IPS-NIHi7 (cell line): ENCODE measurements at regions not wholly inside any gene's neighbourhood (a gene's known extent, or its start where the extent isn't known, plus 50 kb on each side); places are given as distances from the start of the nearest gene placed in this dataset.

Experiments
- DNase-seq: peaks from one replicate; pipeline ENCODE4 v3.0.0; 2012; ENCODE audit warnings: mixed read lengths; ENCODE audit errors: extremely low spot score

DNA sequence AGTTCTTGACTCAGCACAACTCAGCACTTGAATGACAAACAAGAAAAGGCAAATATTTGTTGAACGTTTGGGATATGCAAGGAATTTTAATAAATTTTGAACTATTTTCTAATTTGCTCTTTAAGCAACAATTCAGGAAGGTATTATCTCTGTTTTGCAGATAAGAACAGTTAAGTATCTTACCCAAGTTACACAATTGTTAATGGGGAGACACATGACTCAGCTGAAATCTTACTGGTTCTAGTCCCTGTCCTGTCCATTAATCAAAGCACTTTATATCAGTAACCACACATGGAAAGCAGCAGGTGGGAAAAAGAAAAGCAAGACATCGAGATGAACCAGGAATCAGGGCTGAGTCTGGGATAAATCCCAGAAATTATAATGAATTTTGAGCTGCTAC is 493.9 kb upstream of the PIK3C3 start:
- DNase-seq = no peak

DNA sequence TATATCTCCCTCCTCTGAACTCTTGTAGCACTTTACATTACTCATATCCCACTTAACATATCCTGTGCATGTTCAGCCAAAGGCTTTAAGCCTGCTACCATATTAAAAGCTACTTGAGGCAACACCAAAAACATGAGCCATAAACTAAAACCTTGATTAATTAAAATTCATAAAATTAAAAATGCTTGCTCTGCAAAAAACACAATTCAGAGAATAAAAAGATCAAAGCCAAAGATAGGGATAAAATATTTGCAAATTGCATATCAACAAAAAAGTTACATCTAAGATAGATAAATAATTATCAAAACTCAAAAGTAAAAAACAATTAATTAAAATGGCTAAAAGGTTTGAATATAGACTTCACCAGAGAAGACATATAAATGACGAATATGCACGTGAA is 495.4 kb upstream of the PIK3C3 start:
- DNase-seq = no peak

- DNase-seq = no peak
Observed at GRCh38 chr18:41458376-41458775, 496.7 kb upstream of the PIK3C3 start.

DNA sequence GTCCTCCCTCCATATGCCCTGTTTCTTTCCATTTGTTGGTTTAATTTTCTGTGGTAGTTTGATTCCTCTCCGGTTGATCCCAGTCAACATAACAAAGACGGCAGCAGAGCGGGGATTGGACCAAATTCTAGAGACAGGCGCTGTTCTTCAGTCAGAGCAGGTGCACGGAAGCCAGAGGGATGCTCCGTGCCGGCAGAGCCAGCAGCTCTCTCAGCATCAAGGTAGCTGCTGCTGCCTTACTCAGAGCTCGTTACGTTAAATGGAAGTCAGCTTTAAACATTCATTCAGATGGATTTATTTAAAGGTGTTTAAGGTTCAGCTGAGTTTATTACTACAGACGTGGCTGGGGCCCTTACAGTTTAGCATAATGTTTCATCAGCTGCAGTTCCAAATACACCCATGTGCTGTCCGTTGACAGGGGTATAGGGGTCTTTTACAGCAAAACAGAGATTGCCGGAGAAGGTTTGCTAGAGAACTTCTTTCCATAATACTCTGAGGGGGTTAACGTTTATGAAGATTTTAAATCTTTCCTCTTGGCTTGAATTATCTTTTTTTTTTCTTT is 497.2 kb upstream of the PIK3C3 start:
- DNase-seq = no peak

DNA sequence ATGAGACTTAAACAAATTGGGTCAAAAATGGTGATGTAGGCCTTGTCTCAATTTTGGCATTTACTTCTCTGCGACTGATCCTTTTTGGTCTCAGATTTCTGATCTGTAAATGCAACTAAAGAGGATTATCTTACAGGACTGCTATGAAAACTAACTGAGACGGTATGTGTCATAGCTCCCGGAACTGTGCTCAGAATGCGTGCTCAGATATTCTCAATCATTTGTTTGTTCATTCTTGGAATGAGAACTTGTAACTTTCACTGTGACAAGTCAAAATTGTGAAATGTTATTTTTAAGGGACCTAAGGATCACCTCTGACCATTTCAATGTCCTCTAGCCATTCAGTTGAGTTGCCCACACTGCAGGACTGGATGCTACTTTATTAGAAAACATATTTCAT is 498.2 kb upstream of the PIK3C3 start:
- DNase-seq = no peak

DNA sequence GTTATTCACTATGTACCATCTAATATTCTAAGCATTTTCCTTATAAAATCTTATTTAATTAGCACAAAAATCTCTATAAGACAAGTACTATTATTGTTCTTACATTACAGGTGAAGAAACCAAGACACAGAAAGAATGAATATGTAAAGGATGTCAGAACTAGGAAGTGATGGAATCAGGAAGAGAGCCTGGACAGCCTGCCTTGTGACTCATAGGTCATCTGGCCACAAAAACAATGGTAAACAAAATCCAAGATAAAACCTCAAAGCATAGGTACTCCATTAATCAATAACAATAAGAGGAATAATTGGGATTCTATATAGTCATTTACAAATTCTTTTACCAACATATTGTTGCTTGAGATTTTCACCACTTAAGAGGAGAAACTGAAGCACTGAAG is 505.4 kb upstream of the PIK3C3 start:
- no peak for DNase-seq

- no peak for DNase-seq
Observed at GRCh38 chr18:41444943-41445342, 510.1 kb upstream of the PIK3C3 start.

DNA sequence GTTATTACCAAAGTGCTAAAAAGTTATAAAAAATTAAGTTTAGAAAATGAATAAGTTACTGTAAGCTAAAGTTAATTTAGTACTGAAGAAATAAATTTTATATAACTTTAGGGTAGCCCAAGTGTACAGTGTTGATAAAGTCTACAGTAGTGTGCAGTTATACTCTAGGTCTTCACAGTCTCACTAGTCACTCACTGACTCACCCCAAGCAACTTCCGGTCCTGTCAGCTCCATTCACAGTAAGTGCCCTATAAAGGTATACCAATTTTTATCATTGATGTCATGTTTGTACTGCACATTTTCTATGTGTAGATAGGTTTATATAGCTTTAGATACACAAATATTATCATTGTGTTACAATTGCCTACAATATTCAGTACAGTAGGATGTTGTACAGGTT is 518.3 kb upstream of the PIK3C3 start:
- DNase-seq = no peak

GRCh38 chr18:41418598-41418997 is 536.4 kb upstream of the PIK3C3 start:
- DNase-seq = no peak

DNA sequence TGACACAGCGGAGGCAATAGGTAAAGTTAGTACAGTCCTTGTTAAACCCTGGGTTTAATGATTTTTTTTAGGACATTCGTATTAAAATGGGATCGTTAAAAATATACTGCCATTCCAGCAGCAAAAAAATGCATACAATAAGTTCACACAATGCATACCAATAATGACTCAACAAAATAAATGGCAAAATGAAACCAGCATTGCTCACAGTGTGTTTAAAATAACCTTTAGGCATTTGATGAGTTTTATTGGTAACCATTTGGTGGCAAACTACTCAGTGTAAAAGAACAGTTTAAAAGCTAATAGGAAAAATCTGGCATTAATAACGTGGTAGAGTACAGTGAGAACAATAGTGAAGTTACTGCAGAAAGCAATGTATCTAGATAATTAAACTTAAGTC is 539.0 kb upstream of the PIK3C3 start:
- DNase-seq = no peak

DNA sequence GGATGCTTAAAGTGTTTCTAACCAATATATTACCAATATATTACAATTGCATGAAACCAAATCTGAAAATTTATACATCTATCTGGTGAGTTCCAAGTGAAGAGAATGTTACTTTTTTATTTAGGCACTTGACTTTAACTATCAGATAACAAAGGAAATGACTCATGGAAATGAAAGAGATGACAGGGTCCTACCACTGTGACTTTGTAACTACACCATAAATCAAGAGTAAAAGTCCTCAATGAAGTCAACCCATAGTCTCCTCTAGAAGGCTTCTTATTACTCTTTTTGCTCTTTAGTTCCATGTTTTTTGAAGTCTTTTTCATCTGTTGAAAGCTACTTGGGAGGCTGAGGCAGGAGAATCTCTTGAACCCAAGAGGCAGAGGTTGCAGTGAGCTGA is 545.0 kb upstream of the PIK3C3 start:
- DNase-seq = no peak

DNA sequence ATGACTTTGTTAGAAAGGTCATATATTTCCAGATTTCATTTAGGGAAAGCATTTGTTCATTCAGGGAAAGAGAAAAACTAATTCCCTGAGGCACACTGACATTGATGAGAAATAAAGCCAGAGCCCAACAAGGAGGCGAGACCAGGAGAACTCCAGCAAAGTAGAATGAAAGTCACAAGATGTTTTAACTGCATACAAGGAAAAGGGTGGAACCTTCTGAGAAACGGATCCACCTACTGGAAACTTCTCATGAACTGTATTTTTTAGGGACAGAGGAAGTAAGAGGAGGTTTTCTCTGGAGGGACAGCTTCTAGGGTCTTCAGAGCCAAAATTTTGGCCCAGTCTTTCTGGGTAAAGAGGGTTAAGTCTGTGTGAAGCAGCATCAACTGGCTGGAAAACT is 548.2 kb upstream of the PIK3C3 start:
- no peak for DNase-seq

DNA sequence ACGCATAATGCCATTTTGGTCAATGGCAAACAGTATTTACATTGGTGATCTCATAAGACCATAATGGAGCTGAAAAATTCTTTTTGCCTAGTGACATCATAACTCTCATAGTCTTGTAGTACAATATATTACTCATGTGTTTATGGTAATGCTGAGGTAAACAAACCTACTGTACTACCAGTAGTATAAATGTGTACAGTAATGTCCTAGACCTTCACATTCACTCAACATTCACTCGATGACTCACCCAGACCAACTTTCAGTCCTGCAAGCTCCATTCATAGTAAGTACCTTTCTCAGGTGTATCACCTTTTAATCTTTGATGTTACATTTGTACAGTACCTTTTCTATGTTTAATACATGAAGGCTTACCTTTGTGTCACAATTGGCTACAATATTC is 558.2 kb upstream of the PIK3C3 start:
- DNase-seq = no peak

DNA sequence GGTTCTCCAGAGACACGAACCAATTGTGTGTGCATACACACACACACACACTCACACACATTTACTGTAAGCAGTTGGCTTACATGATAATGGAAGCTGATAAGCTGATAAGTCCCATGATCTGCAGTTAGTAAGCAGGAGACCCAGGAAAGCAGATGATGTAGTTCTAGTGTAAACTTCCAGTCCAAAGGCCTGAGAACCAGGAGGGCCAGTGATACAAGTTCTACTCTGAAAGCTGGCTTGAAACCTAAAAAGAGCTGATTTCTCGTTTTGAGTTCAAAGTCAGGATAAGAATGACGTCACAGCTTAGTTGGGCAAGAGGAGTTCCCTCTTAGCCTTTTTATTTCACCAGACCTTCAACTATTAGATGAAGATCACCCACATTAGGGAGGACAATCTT is 558.8 kb upstream of the PIK3C3 start:
- no peak for DNase-seq

DNA sequence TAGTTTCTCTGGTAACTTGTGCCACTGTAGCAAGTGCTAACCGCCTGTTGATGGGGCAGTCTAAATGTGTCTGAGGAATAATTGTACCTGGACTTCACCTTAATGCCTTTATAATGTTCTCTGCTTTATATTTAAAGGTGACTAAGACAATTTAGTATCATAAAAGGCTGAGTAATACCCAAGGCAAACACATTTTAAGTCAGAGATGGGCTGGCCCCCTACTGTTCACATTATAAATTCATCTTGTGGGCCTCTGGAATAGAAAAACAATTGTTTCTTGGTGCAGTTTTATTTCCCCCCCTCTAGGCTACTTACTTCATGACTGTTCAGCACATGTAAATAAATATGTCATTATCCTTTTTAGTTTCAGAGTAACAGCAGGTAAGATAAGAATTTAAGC is 559.3 kb upstream of the PIK3C3 start:
- DNase-seq = no peak

- peak; percentile 64 for DNase-seq
Observed at GRCh38 chr18:41391616-41392595, 563.1 kb upstream of the PIK3C3 start.

GRCh38 chr18:41390309-41390708 is 564.7 kb upstream of the PIK3C3 start:
- no peak for DNase-seq

DNA sequence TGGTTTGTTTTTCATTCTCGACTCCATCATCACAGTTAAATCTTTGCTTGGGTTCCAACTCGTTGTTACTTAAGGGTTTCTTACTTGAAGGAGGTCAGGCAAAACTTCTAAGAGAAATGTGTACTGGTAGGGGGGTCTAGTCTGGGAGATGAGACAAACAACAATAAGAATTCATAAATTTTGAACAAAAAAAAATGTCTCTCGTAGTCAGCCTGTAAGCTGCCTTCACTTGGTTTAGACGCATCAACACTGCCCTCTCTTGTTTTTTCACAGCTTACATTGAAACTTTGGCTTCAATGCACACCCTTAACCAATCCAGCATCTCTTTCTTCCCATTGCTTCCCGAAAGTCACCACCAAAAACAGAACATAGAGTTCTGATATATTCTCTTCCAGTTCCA is 576.4 kb upstream of the PIK3C3 start:
- DNase-seq = peak; percentile 54

- no peak for DNase-seq
Observed at GRCh38 chr18:41373612-41374011, 581.4 kb upstream of the PIK3C3 start.

GRCh38 chr18:41372046-41372665 is 582.9 kb upstream of the PIK3C3 start:
- DNase-seq = peak; percentile 10

DNA sequence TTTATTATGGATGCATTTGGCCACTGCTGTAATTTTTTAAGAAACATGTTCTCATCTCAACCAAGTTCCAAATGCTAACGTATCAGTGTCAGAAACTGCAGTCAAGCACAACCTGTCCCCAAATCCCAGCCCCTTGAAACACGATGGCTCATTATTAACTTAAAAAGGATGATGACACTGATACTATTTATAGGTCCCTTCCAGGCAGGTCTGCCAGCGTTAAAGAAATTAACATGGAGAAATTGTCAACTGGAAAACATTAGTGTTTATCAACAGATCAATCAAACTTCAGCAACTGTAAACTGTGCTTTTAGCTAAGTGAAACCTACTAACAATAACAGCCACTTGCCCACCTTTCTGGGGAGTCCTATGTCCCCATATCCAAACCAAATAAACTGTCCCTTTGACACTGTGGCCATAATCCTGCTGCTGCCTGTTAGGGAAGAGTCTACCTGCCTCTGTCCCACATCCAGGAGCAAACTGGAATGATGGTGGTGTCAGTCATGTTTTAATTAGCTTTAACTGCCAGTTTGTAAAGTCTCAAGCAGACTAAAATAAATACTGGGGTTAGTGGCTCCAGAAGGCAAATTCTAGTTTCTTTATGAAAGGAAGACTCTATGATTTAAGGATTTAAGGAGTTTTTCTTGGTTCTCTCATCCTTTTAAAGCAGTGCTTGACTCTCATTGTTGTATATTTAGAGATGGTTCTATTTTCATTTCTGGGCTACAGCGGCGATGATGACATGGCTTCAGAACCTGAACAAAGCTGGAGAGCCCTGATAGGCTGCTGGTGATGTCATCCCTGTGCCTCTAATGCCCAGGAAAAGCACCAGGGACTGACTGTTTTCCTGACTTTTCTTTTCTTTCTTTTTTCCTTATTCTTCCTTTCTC is 583.6 kb upstream of the PIK3C3 start:
- peak; percentile 18 for DNase-seq

GRCh38 chr18:41370740-41371139 is 584.3 kb upstream of the PIK3C3 start:
- no peak for DNase-seq
